GM12875 (cell line): ENCODE measurements at regions not wholly inside any gene's neighbourhood (a gene's known extent, or its start where the extent isn't known, plus 50 kb on each side); places are given as distances from the start of the nearest gene placed in this dataset.
"Not testable (repeated sequence)": the region's sequence is repeated elsewhere in the genome, so short reads cannot be mapped to it uniquely, and the experiment has no call there.

Experiments used
- H3K4me3 ChIP-seq: one replicate; pipeline ENCODE4 v1.5.1; 2011; ENCODE audit warnings: low read depth, low read length, control low read depth
- CTCF ChIP-seq: IDR thresholded peaks from 2 replicates; pipeline ENCODE4 v1.5.1; 2011; ENCODE audit warnings: low read depth, mild to moderate bottlenecking, control low read depth, inconsistent platforms, low read length, moderate library complexity, borderline replicate concordance; ENCODE audit not compliant: insufficient read depth

GRCh38 chr6:134434019-134434942, 116.4 kb upstream of the SGK1 start:
- H3K4me3 ChIP-seq: no peak overlapping the region
- TF ChIP-seq CTCF: no peak

- no peak overlapping the region for H3K4me3 ChIP-seq
- TF ChIP-seq CTCF: no peak
Measured at GRCh38 chr6:134432036-134432435, 114.1 kb upstream of the SGK1 start.

- no peak overlapping the region for H3K4me3 ChIP-seq
- TF ChIP-seq CTCF: no peak
Measured at GRCh38 chr6:134431421-134431859, 113.5 kb upstream of the SGK1 start.

GRCh38 chr6:134429861-134430380, 112.0 kb upstream of the SGK1 start:
- no peak overlapping the region for H3K4me3 ChIP-seq
- no peak for TF ChIP-seq CTCF

- no peak for TF ChIP-seq CTCF
- H3K4me3 ChIP-seq: no peak overlapping the region
Measured at GRCh38 chr6:134427721-134428120, 109.8 kb upstream of the SGK1 start.

- TF ChIP-seq CTCF: no peak
- H3K4me3 ChIP-seq: no peak overlapping the region
Measured at GRCh38 chr6:134426623-134427022, 108.7 kb upstream of the SGK1 start.

GRCh38 chr6:134425917-134426316, 108.0 kb upstream of the SGK1 start:
- H3K4me3 ChIP-seq: not testable (repeated sequence)
